Mesothelial cell of epicardium (in vitro differentiated cells): ENCODE measurements at regions not wholly inside any gene's neighbourhood (a gene's known extent, or its start where the extent isn't known, plus 50 kb on each side); places are given as distances from the start of the nearest gene placed in this dataset.

Experiments used
- DNase-seq, 2 experiments: peaks; one replicate each; pipeline ENCODE4 v3.0.0; 2021; ENCODE audit warnings: low spot score in 2 of 2; ENCODE audit not compliant: unreplicated experiment in 2 of 2
- H3K27ac Mint-ChIP-seq: 2 replicates; pipeline ENCODE4 v1.8.0; 2021; ENCODE audit warnings: mixed read lengths
- H3K27me3 Mint-ChIP-seq: 2 replicates; pipeline ENCODE4 v1.8.0; 2021; ENCODE audit warnings: low read depth, mixed read lengths
- H3K36me3 Mint-ChIP-seq: 2 replicates; pipeline ENCODE4 v1.8.0; 2021; ENCODE audit warnings: mixed read lengths
- H3K4me1 Mint-ChIP-seq: 2 replicates; pipeline ENCODE4 v1.8.0; 2021; ENCODE audit warnings: mixed read lengths
- H3K4me3 Mint-ChIP-seq: 2 replicates; pipeline ENCODE4 v1.8.0; 2021; ENCODE audit warnings: mild to moderate bottlenecking, moderate library complexity, mixed read lengths
- H3K9me3 Mint-ChIP-seq: 2 replicates; pipeline ENCODE4 v1.8.0; 2021; ENCODE audit warnings: mixed read lengths
- TF ChIP-seq, protein P1 (sequence below): fragments of 200-600 bp; sonication (generic); IDR thresholded peaks from one replicate; pipeline ENCODE4 v1.5.0; 2021; ENCODE audit warnings: antibody characterized with exemption; ENCODE audit not compliant: unreplicated experiment

DNA sequence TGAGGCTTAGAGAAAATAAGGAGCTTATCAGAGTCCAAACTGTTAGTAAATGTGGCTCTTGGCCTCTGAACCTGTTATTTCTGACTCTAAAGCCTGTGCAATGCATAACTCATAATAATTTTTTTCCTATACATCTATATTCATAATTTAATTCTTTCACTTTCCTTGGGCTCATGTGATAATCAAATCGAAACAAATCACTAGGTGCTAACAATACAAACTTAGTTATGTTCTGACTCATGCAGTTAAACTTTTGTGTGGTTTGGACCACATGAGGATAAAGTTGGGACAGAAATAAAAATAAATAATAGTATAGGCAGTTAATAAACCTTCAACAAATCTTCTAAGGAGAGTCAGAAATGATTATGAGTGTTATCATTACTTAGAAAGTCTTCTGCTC is 1629.0 kb downstream of the OLFM4 start:
- TF ChIP-seq, protein P1, sequence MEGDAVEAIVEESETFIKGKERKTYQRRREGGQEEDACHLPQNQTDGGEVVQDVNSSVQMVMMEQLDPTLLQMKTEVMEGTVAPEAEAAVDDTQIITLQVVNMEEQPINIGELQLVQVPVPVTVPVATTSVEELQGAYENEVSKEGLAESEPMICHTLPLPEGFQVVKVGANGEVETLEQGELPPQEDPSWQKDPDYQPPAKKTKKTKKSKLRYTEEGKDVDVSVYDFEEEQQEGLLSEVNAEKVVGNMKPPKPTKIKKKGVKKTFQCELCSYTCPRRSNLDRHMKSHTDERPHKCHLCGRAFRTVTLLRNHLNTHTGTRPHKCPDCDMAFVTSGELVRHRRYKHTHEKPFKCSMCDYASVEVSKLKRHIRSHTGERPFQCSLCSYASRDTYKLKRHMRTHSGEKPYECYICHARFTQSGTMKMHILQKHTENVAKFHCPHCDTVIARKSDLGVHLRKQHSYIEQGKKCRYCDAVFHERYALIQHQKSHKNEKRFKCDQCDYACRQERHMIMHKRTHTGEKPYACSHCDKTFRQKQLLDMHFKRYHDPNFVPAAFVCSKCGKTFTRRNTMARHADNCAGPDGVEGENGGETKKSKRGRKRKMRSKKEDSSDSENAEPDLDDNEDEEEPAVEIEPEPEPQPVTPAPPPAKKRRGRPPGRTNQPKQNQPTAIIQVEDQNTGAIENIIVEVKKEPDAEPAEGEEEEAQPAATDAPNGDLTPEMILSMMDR, result no peak
- DNase-seq, result no peak
- Mint-ChIP-seq H3K4me1 (no peaks in the 10 kb centered on the region), H3K36me3 (no peaks in the 10 kb centered on the region), H3K27ac (no peak overlapping the region), H3K27me3 (no peaks in the 10 kb centered on the region), H3K4me3 (no peak overlapping the region), H3K9me3 (peaks cover 18% of the 10 kb centered on the region)

DNA sequence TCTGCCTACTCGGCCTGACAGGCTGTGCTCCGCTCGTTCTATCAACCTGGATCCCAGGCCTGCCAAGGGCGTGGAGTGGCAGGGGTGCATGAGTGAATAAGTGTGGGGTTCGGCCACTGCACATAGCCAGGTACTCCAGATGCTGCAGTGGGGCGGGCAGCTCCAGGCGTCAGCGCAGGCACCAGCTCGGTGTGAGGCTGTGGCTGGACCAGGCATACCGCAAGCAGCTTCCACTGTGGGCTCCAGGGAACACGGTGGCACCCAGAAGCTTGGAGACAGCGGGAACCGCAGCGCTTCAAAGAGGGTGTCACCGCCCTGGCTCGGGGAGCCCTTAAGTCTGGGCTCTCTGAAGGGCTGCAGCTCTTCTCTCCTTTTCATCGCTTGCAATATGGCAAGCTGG is 1630.2 kb downstream of the OLFM4 start:
- H3K27me3 Mint-ChIP-seq, result no peaks in the 10 kb centered on the region
- no peaks in the 10 kb centered on the region for H3K4me1 Mint-ChIP-seq
- DNase-seq, result no peak
- H3K36me3 Mint-ChIP-seq, result no peaks in the 10 kb centered on the region
- no peak overlapping the region for H3K27ac Mint-ChIP-seq
- peaks cover 11% of the 10 kb centered on the region for H3K9me3 Mint-ChIP-seq
- no peak overlapping the region for H3K4me3 Mint-ChIP-seq
- TF ChIP-seq, protein P1, result no peak

DNA sequence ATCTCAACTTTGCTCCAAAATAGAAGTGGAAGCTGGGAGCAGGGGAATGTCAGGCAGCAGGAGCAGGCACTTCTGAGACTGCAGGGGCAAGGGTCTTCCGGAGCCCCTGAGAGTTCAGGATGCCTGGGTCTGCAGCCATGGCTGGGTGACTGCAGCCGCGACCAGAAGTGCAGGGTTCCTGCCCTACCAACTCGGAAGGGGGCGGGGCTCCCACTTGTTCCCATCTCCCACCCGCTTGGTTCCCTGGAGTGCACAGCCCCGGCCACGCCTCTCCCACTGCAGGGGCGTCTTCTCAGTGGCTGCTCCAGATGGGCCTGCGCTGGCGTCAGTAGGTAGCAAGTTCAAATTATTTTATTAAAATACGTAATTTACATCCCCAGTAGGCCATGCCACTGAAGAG is 1631.7 kb downstream of the OLFM4 start:
- TF ChIP-seq, protein P1, result no peak
- Mint-ChIP-seq H3K4me3 (no peak overlapping the region), H3K27ac (no peak overlapping the region), H3K9me3 (peaks cover 4% of the 10 kb centered on the region), H3K27me3 (no peaks in the 10 kb centered on the region), H3K36me3 (no peaks in the 10 kb centered on the region), H3K4me1 (no peaks in the 10 kb centered on the region)
- no peak for DNase-seq

DNA sequence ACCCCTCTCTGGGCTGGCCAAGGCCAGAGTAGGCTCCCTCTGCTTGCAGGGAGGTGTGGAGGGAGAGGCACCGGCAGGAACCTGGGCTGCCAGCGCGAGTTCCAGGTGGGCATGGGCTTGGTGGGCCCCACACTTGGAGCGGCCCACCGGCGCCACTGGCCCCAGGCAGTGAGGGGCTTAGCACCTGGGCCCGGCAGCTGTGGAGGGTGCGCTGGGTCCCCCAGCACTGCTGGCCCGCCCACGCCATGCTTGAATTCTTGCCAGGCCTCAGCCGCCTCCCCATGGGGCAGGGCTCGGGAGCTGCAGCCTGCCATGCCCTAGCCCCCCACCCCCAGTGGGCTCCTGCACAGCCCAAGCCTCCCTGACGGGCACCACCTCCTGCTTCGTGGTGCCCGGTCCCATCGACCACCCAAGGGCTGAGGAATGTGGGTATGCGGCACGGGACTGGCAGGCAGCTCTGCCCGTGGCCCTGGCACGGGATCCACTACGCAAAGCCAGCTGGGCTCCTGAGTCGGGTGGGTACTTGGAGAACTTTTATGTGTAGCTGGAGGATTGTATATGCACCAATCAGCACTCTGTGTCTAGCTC is 1648.0 kb downstream of the OLFM4 start:
- H3K4me3 Mint-ChIP-seq, result no peak overlapping the region
- peaks cover 11% of the 10 kb centered on the region for H3K9me3 Mint-ChIP-seq
- DNase-seq, result no peak
- H3K36me3 Mint-ChIP-seq, result no peaks in the 10 kb centered on the region
- no peak overlapping the region for H3K27ac Mint-ChIP-seq
- H3K27me3 Mint-ChIP-seq, result no peaks in the 10 kb centered on the region
- TF ChIP-seq, protein P1, result no peak
- no peaks in the 10 kb centered on the region for H3K4me1 Mint-ChIP-seq

DNA sequence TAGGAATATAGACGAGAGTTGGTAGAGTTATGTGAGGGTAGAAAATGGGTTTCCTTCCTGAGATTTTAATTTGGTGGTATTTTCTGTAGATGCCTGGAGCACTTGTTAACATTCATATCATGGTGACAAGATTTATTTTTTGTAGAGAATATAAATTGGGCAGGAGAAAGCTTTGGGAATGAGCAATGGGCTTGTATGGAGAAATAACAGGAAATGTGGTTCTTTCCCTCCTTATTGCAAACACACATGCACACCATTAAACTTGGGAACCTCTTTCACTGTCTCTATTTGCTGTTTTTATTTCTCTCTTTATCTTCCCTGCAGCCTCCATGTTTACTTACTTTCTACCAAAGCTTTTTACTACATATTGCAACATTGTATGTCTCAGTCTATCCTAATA is 1653.6 kb downstream of the OLFM4 start:
- H3K27me3 Mint-ChIP-seq, result no peaks in the 10 kb centered on the region
- no peaks in the 10 kb centered on the region for H3K4me1 Mint-ChIP-seq
- H3K36me3 Mint-ChIP-seq, result no peaks in the 10 kb centered on the region
- TF ChIP-seq, protein P1, result no peak
- H3K27ac Mint-ChIP-seq, result no peak overlapping the region
- no peak overlapping the region for H3K4me3 Mint-ChIP-seq
- no peak for DNase-seq
- H3K9me3 Mint-ChIP-seq, result peaks cover 24% of the 10 kb centered on the region

DNA sequence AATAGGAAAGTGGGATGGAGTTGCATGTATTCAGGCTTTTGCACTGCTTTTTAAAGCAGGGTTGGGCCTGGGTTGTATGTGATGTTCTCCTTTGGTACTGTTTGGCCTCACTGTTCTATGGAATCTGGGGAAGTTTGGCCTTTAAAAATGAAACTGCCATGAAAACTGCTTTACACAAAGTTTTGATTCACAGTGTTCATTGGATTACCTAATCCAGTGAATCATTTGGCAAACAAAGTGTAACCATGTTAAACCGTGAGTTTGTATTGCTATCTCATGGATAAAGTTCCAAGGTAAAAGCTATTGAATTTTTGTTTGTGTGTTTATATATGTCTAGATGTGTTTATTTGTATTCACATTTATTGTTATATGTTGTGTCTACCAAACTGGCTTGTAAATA is 1658.6 kb downstream of the OLFM4 start:
- Mint-ChIP-seq H3K27me3 (no peaks in the 10 kb centered on the region), H3K4me3 (no peak overlapping the region), H3K27ac (no peak overlapping the region), H3K4me1 (no peaks in the 10 kb centered on the region), H3K9me3 (peaks cover 15% of the 10 kb centered on the region), H3K36me3 (no peaks in the 10 kb centered on the region)
- DNase-seq, result no peak
- TF ChIP-seq, protein P1, result no peak
